ENCODE measurements at regions not wholly inside any gene's neighbourhood (a gene's known extent, or its start where the extent isn't known, plus 50 kb on each side); places are given as distances from the start of the nearest gene placed in this dataset.
"Not testable (repeated sequence)": the region's sequence is repeated elsewhere in the genome, so short reads cannot be mapped to it uniquely, and the experiment has no call there.

- TF ChIP-seq POLR2AphosphoS5 (IDR thresholded peaks at IDR 0.05; ENCODE audit: borderline replicate concordance, low read depth, low read length) = no peak
- TF ChIP-seq EZH2 (IDR thresholded peaks at IDR 0.05) = no peak
- no peak for TF ChIP-seq FOXP2 (optimal IDR thresholded peaks at IDR 0.05; ENCODE audit: control extremely low read depth, extremely low read length, insufficient read depth)
These were observed 438.0 kb upstream of the ZNF337 start for GRCh38 chr20:26134606-26135005.

GRCh38 chr20:26133794-26134193 is 437.1 kb upstream of the ZNF337 start:
- H3K27ac ChIP-seq; H3K36me3 ChIP-seq (ENCODE audit: insufficient read depth, low read length); H3K9ac ChIP-seq (ENCODE audit: insufficient read length); DNase-seq (ENCODE audit: low read depth, low spot score); H3K4me3 ChIP-seq; H3K9me3 ChIP-seq (ENCODE audit: low read depth, low read length): not testable (repeated sequence)

More at GRCh38 chr20:26134606-26135005, 438.0 kb upstream of the ZNF337 start:
- H3K9ac ChIP-seq (ENCODE audit: insufficient read length) = no peak overlapping the region
- H3K27ac ChIP-seq = no peak overlapping the region
- no peaks in the 10 kb centered on the region for H3K9me3 ChIP-seq (ENCODE audit: low read depth, low read length)
- no peak overlapping the region for H3K4me3 ChIP-seq
- no peaks in the 10 kb centered on the region for H3K36me3 ChIP-seq (ENCODE audit: insufficient read depth, low read length)
- no peak for DNase-seq (ENCODE audit: low read depth, low spot score)

- H3K9ac ChIP-seq (ENCODE audit: insufficient read length); H3K9me3 ChIP-seq (ENCODE audit: low read depth, low read length); H3K36me3 ChIP-seq (ENCODE audit: insufficient read depth, low read length): not testable (repeated sequence)
These were observed 424.3 kb upstream of the ZNF337 start for GRCh38 chr20:26120920-26121319.

GRCh38 chr20:26094498-26094897 is 397.8 kb upstream of the ZNF337 start:
- not testable (repeated sequence) for H3K4me3 ChIP-seq; H3K9ac ChIP-seq (ENCODE audit: insufficient read length); H3K9me3 ChIP-seq (ENCODE audit: low read depth, low read length); H3K27ac ChIP-seq; H3K36me3 ChIP-seq (ENCODE audit: insufficient read depth, low read length); DNase-seq (ENCODE audit: low read depth, low spot score)

More at GRCh38 chr20:26120920-26121319, 424.3 kb upstream of the ZNF337 start:
- H3K4me3 ChIP-seq; DNase-seq (ENCODE audit: low read depth, low spot score); H3K27ac ChIP-seq: not testable (repeated sequence)

- not testable (repeated sequence) for H3K9me3 ChIP-seq (ENCODE audit: low read depth, low read length); H3K36me3 ChIP-seq (ENCODE audit: insufficient read depth, low read length); H3K4me3 ChIP-seq; DNase-seq (ENCODE audit: low read depth, low spot score); H3K9ac ChIP-seq (ENCODE audit: insufficient read length); H3K27ac ChIP-seq
These were observed 395.3 kb upstream of the ZNF337 start for GRCh38 chr20:26091921-26092320.

GRCh38 chr20:26086195-26086594 is 389.5 kb upstream of the ZNF337 start:
- not testable (repeated sequence) for H3K4me3 ChIP-seq; H3K9ac ChIP-seq (ENCODE audit: insufficient read length); H3K9me3 ChIP-seq (ENCODE audit: low read depth, low read length); H3K27ac ChIP-seq; H3K36me3 ChIP-seq (ENCODE audit: insufficient read depth, low read length); DNase-seq (ENCODE audit: low read depth, low spot score)

- H3K36me3 ChIP-seq (ENCODE audit: insufficient read depth, low read length); H3K9ac ChIP-seq (ENCODE audit: insufficient read length): not testable (repeated sequence)
These were observed 377.3 kb upstream of the ZNF337 start for GRCh38 chr20:26073972-26074371.

GRCh38 chr20:26059324-26059723 is 362.7 kb upstream of the ZNF337 start:
- H3K9me3 ChIP-seq (ENCODE audit: low read depth, low read length); H3K36me3 ChIP-seq (ENCODE audit: insufficient read depth, low read length); H3K27ac ChIP-seq; H3K4me3 ChIP-seq; DNase-seq (ENCODE audit: low read depth, low spot score); H3K9ac ChIP-seq (ENCODE audit: insufficient read length): not testable (repeated sequence)

More at GRCh38 chr20:26073972-26074371, 377.3 kb upstream of the ZNF337 start:
- DNase-seq (ENCODE audit: low read depth, low spot score); H3K9me3 ChIP-seq (ENCODE audit: low read depth, low read length); H3K4me3 ChIP-seq; H3K27ac ChIP-seq: not testable (repeated sequence)

- DNase-seq (ENCODE audit: low read depth, low spot score); H3K27ac ChIP-seq; H3K9ac ChIP-seq (ENCODE audit: insufficient read length); H3K9me3 ChIP-seq (ENCODE audit: low read depth, low read length); H3K36me3 ChIP-seq (ENCODE audit: insufficient read depth, low read length); H3K4me3 ChIP-seq: not testable (repeated sequence)
These were observed 361.8 kb upstream of the ZNF337 start for GRCh38 chr20:26058446-26058845.

- not testable (repeated sequence) for H3K9me3 ChIP-seq (ENCODE audit: low read depth, low read length); H3K4me3 ChIP-seq; H3K36me3 ChIP-seq (ENCODE audit: insufficient read depth, low read length); H3K9ac ChIP-seq (ENCODE audit: insufficient read length); DNase-seq (ENCODE audit: low read depth, low spot score); H3K27ac ChIP-seq
These were observed 360.6 kb upstream of the ZNF337 start for GRCh38 chr20:26057135-26057752.

- not testable (repeated sequence) for DNase-seq (ENCODE audit: low read depth, low spot score); H3K9me3 ChIP-seq (ENCODE audit: low read depth, low read length); H3K36me3 ChIP-seq (ENCODE audit: insufficient read depth, low read length); H3K27ac ChIP-seq; H3K9ac ChIP-seq (ENCODE audit: insufficient read length); H3K4me3 ChIP-seq
These were observed 329.1 kb upstream of the ZNF337 start for GRCh38 chr20:26025792-26026191.

- not testable (repeated sequence) for H3K9ac ChIP-seq (ENCODE audit: insufficient read length); H3K36me3 ChIP-seq (ENCODE audit: insufficient read depth, low read length); H3K4me3 ChIP-seq; H3K9me3 ChIP-seq (ENCODE audit: low read depth, low read length); H3K27ac ChIP-seq; DNase-seq (ENCODE audit: low read depth, low spot score)
These were observed 314.3 kb upstream of the ZNF337 start for GRCh38 chr20:26010942-26011276.

GRCh38 chr20:26010224-26010941 is 313.7 kb upstream of the ZNF337 start:
- not testable (repeated sequence) for H3K36me3 ChIP-seq (ENCODE audit: insufficient read depth, low read length); H3K9me3 ChIP-seq (ENCODE audit: low read depth, low read length); H3K9ac ChIP-seq (ENCODE audit: insufficient read length); H3K27ac ChIP-seq; DNase-seq (ENCODE audit: low read depth, low spot score); H3K4me3 ChIP-seq
